IMR-90 (cell line): ENCODE measurements at regions not wholly inside any gene's neighbourhood (a gene's known extent, or its start where the extent isn't known, plus 50 kb on each side); places are given as distances from the start of the nearest gene placed in this dataset.

Source experiments
- BHLHE40 ChIP-seq: fragments of 150-350 bp; IDR thresholded peaks from 2 replicates; pipeline ENCODE4 v1.6.1; 2016; ENCODE audit warnings: mild to moderate bottlenecking, low read depth, low read length
- CHD1 ChIP-seq: IDR thresholded peaks from 2 replicates; pipeline ENCODE4 v1.6.1; 2012; ENCODE audit warnings: low read depth, low read length, improper control_type of control experiment
- MAZ ChIP-seq: IDR thresholded peaks from 2 replicates; pipeline ENCODE4 v1.6.1; 2012; ENCODE audit warnings: low read depth, mild to moderate bottlenecking, low read length, improper control_type of control experiment, moderate library complexity, borderline replicate concordance
- MXI1 ChIP-seq: IDR thresholded peaks from 2 replicates; pipeline ENCODE4 v1.6.1; 2012; ENCODE audit warnings: low read depth, mild to moderate bottlenecking, low read length, moderate library complexity, borderline replicate concordance
- POLR2A ChIP-seq: IDR thresholded peaks from 2 replicates; pipeline ENCODE4 v1.6.1; 2012; ENCODE audit warnings: mild to moderate bottlenecking, low read depth, low read length
- RAD21 ChIP-seq: IDR thresholded peaks from 2 replicates; pipeline ENCODE4 v1.6.1; 2012; ENCODE audit warnings: low read length, improper control_type of control experiment
- RCOR1 ChIP-seq: IDR thresholded peaks from 2 replicates; pipeline ENCODE4 v1.6.1; 2012; ENCODE audit warnings: mild to moderate bottlenecking, low read length, improper control_type of control experiment; ENCODE audit not compliant: insufficient replicate concordance
- RFX5 ChIP-seq: IDR thresholded peaks from 2 replicates; pipeline ENCODE4 v1.8.0; 2012; ENCODE audit warnings: low read depth, mild to moderate bottlenecking, low read length, moderate library complexity
- SMC3 ChIP-seq: fragments of 150-350 bp; IDR thresholded peaks from 2 replicates; pipeline ENCODE4 v1.6.1; 2016; ENCODE audit warnings: low read depth, mild to moderate bottlenecking, antibody characterized with exemption, low read length, moderate library complexity
- TF ChIP-seq, protein P1 (sequence below): conservative IDR thresholded peaks from 2 replicates; pipeline ENCODE4 v1.5.1; 2012; ENCODE audit warnings: mild to moderate bottlenecking, low read depth, low read length, improper control_type of control experiment
- TF ChIP-seq, protein P2 (sequence below): fragments of 150-350 bp; IDR thresholded peaks from 2 replicates; pipeline ENCODE4 v1.6.1; 2017; ENCODE audit warnings: mild to moderate bottlenecking, antibody characterized with exemption, low read length, low read depth

DNA sequence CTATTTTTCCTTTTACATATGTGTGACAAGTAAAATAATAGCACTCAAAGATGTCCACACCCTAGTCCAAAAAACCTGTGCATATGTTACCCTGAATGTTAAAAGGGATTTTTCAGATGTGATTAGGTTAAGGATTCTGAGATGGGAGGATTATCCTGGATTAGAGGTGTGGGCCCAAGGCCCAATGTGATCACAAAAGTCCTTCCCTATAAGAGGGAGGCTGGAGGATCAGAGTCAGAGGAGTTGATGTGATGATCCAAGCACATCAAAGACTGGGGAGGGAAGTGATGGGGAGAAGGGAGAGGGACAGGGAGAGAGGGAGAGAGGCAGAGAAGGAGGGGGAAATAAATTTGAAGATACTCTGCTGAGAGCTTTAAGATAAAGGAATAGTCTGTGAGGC, 512.6 kb downstream of the PLOD2 start:
- TF ChIP-seq, protein P1, sequence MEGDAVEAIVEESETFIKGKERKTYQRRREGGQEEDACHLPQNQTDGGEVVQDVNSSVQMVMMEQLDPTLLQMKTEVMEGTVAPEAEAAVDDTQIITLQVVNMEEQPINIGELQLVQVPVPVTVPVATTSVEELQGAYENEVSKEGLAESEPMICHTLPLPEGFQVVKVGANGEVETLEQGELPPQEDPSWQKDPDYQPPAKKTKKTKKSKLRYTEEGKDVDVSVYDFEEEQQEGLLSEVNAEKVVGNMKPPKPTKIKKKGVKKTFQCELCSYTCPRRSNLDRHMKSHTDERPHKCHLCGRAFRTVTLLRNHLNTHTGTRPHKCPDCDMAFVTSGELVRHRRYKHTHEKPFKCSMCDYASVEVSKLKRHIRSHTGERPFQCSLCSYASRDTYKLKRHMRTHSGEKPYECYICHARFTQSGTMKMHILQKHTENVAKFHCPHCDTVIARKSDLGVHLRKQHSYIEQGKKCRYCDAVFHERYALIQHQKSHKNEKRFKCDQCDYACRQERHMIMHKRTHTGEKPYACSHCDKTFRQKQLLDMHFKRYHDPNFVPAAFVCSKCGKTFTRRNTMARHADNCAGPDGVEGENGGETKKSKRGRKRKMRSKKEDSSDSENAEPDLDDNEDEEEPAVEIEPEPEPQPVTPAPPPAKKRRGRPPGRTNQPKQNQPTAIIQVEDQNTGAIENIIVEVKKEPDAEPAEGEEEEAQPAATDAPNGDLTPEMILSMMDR: no peak
- TF ChIP-seq RFX5 (no peak), RAD21 (no peak), MAZ (no peak), POLR2A (no peak), BHLHE40 (no peak), CHD1 (no peak), RCOR1 (no peak), MXI1 (no peak), SMC3 (no peak)
- TF ChIP-seq, protein P2, sequence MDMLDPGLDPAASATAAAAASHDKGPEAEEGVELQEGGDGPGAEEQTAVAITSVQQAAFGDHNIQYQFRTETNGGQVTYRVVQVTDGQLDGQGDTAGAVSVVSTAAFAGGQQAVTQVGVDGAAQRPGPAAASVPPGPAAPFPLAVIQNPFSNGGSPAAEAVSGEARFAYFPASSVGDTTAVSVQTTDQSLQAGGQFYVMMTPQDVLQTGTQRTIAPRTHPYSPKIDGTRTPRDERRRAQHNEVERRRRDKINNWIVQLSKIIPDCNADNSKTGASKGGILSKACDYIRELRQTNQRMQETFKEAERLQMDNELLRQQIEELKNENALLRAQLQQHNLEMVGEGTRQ: no peak
